ENCODE measurements at regions not wholly inside any gene's neighbourhood (a gene's known extent, or its start where the extent isn't known, plus 50 kb on each side); places are given as distances from the start of the nearest gene placed in this dataset.

- DNase-seq (ENCODE audit: low read depth): no peak
Measured at GRCh38 chr13:106433066-106433465, 102.4 kb downstream of the EFNB2 start.

GRCh38 chr13:106432636-106433035 lies 102.8 kb downstream of the EFNB2 start:
- DNase-seq (ENCODE audit: low read depth): no peak

- no peak for DNase-seq (ENCODE audit: low read depth)
Measured at GRCh38 chr13:106426909-106427308, 108.6 kb downstream of the EFNB2 start.

- no peak for DNase-seq (ENCODE audit: low read depth)
Measured at GRCh38 chr13:106425661-106426060, 109.8 kb downstream of the EFNB2 start.

- no peak for DNase-seq (ENCODE audit: low read depth)
Measured at GRCh38 chr13:106424805-106425204, 110.7 kb downstream of the EFNB2 start.

GRCh38 chr13:106423530-106423929 lies 111.9 kb downstream of the EFNB2 start:
- DNase-seq (ENCODE audit: low read depth): no peak

- no peak for DNase-seq (ENCODE audit: low read depth)
Measured at GRCh38 chr13:106418556-106418955, 116.9 kb downstream of the EFNB2 start.

GRCh38 chr13:106417467-106418110 lies 117.9 kb downstream of the EFNB2 start:
- no peak for DNase-seq (ENCODE audit: low read depth)

- no peak for DNase-seq (ENCODE audit: low read depth)
Measured at GRCh38 chr13:106416645-106417044, 118.8 kb downstream of the EFNB2 start.

GRCh38 chr13:106415971-106416370 lies 119.5 kb downstream of the EFNB2 start:
- DNase-seq (ENCODE audit: low read depth): no peak

GRCh38 chr13:106415442-106415841 lies 120.0 kb downstream of the EFNB2 start:
- no peak for DNase-seq (ENCODE audit: low read depth)

GRCh38 chr13:106407338-106407737 lies 128.1 kb downstream of the EFNB2 start:
- DNase-seq (ENCODE audit: low read depth): no peak

GRCh38 chr13:106405731-106406130 lies 129.7 kb downstream of the EFNB2 start:
- no peak for DNase-seq (ENCODE audit: low read depth)

GRCh38 chr13:106403280-106403679 lies 132.2 kb downstream of the EFNB2 start:
- no peak for DNase-seq (ENCODE audit: low read depth)

GRCh38 chr13:106402866-106403265 lies 132.6 kb downstream of the EFNB2 start:
- DNase-seq (ENCODE audit: low read depth): no peak

GRCh38 chr13:106401081-106401480 lies 134.4 kb downstream of the EFNB2 start:
- DNase-seq (ENCODE audit: low read depth): no peak

- DNase-seq (ENCODE audit: low read depth): no peak
Measured at GRCh38 chr13:106400289-106400688, 135.2 kb downstream of the EFNB2 start.

GRCh38 chr13:106398289-106398688 lies 137.2 kb downstream of the EFNB2 start:
- no peak for DNase-seq (ENCODE audit: low read depth)

- no peak for DNase-seq (ENCODE audit: low read depth)
Measured at GRCh38 chr13:106393776-106394175, 141.7 kb downstream of the EFNB2 start.

GRCh38 chr13:106391681-106392080 lies 143.8 kb downstream of the EFNB2 start:
- DNase-seq (ENCODE audit: low read depth): no peak

GRCh38 chr13:106391271-106391670 lies 144.2 kb downstream of the EFNB2 start:
- DNase-seq (ENCODE audit: low read depth): no peak

- DNase-seq (ENCODE audit: low read depth): no peak
Measured at GRCh38 chr13:106390367-106390766, 145.1 kb downstream of the EFNB2 start.

- no peak for DNase-seq (ENCODE audit: low read depth)
Measured at GRCh38 chr13:106385654-106386053, 149.8 kb downstream of the EFNB2 start.

- DNase-seq (ENCODE audit: low read depth): no peak
Measured at GRCh38 chr13:106384516-106384915, 150.9 kb downstream of the EFNB2 start.

- no peak for DNase-seq (ENCODE audit: low read depth)
Measured at GRCh38 chr13:106383791-106384190, 151.7 kb downstream of the EFNB2 start.

Measured in stimulated activated CD8-positive, alpha-beta memory T cell treated with anti-CD3 and anti-CD28 coated beads, Interleukin-12 subunit alpha, Interleukin-12 subunit beta, amount 100 ng/mL, for 4 hours (primary cell).